ENCODE measurements at regions not wholly inside any gene's neighbourhood (a gene's known extent, or its start where the extent isn't known, plus 50 kb on each side); places are given as distances from the start of the nearest gene placed in this dataset.

GRCh38 chr15:35755237-35755802, 209.4 kb upstream of the DPH6 start:
- Histone ChIP-seq H3F3A (ENCODE audit: insufficient read depth, low read length, poor library complexity, severe bottlenecking) (no peaks in the 10 kb centered on the region), H3K9ac (ENCODE audit: low read length) (no peak overlapping the region), H3K27me3 (ENCODE audit: insufficient read depth, low read depth, low read length) (no peaks in the 10 kb centered on the region), H3K36me3 (ENCODE audit: insufficient read depth, low read length) (no peaks in the 10 kb centered on the region), H2AFZ (ENCODE audit: low read depth, low read length) (no peak overlapping the region), H4K20me1 (ENCODE audit: insufficient read depth) (no peaks in the 10 kb centered on the region), H3K4me2 (ENCODE audit: low read length) (no peak overlapping the region), H3K4me3 (ENCODE audit: low read length) (no peak overlapping the region), H3K9me2 (ENCODE audit: insufficient read depth, low read length) (no peaks in the 10 kb centered on the region), H3K9me3 (ENCODE audit: low read length) (no peaks in the 10 kb centered on the region), H3K79me2 (replicated peaks; ENCODE audit: insufficient read depth, low read length) (no peaks in the 10 kb centered on the region), H3K27ac (ENCODE audit: low read length) (no peak overlapping the region)
- TF ChIP-seq SMC3 (conservative IDR thresholded peaks at IDR 0.05; ENCODE audit: poor library complexity) (no peak), MXI1 (conservative IDR thresholded peaks at IDR 0.05; ENCODE audit: poor library complexity, severe bottlenecking) (no peak), EP300 (conservative IDR thresholded peaks at IDR 0.05; ENCODE audit: poor library complexity, severe bottlenecking) (no peak), EZH2 (IDR thresholded peaks at IDR 0.05; ENCODE audit: borderline replicate concordance, insufficient read depth, low read length, poor library complexity, severe bottlenecking) (no peak), POLR2AphosphoS5 (IDR thresholded peaks at IDR 0.05) (no peak), TAF1 (IDR thresholded peaks at IDR 0.05; ENCODE audit: low read depth) (no peak), REST (IDR thresholded peaks at IDR 0.05; ENCODE audit: borderline replicate concordance) (no peak), RAD21 (conservative IDR thresholded peaks at IDR 0.05) (no peak)
- TF ChIP-seq, protein P1, sequence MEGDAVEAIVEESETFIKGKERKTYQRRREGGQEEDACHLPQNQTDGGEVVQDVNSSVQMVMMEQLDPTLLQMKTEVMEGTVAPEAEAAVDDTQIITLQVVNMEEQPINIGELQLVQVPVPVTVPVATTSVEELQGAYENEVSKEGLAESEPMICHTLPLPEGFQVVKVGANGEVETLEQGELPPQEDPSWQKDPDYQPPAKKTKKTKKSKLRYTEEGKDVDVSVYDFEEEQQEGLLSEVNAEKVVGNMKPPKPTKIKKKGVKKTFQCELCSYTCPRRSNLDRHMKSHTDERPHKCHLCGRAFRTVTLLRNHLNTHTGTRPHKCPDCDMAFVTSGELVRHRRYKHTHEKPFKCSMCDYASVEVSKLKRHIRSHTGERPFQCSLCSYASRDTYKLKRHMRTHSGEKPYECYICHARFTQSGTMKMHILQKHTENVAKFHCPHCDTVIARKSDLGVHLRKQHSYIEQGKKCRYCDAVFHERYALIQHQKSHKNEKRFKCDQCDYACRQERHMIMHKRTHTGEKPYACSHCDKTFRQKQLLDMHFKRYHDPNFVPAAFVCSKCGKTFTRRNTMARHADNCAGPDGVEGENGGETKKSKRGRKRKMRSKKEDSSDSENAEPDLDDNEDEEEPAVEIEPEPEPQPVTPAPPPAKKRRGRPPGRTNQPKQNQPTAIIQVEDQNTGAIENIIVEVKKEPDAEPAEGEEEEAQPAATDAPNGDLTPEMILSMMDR (IDR thresholded peaks at IDR 0.05; ENCODE audit: poor library complexity, severe bottlenecking): no peak

GRCh38 chr15:35756623-35757022, 210.7 kb upstream of the DPH6 start:
- H3K9me2 ChIP-seq (ENCODE audit: insufficient read depth, low read length): no peaks in the 10 kb centered on the region

DNA sequence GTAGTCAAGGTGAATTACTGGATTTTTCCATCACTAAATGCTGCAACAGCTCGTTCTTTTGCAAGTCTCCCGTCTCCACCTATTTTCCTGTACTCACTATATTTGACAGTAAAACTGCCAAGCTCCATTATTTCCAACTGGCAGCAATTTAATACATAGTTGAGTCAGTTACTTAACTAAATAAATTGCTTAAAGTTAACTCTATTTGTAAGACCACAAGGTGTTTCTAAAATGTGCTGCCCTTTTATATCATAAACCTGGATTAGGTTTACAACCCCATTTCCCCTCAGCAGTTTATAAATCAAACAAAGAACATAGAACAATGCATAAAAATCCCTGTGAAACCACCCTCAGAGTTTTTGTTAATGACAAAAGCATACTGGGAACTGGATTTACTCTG, 211.4 kb upstream of the DPH6 start:
- TF ChIP-seq MXI1 (conservative IDR thresholded peaks at IDR 0.05; ENCODE audit: poor library complexity, severe bottlenecking) (no peak), TAF1 (IDR thresholded peaks at IDR 0.05; ENCODE audit: low read depth) (no peak), POLR2AphosphoS5 (IDR thresholded peaks at IDR 0.05) (no peak), EP300 (conservative IDR thresholded peaks at IDR 0.05; ENCODE audit: poor library complexity, severe bottlenecking) (no peak), REST (IDR thresholded peaks at IDR 0.05; ENCODE audit: borderline replicate concordance) (no peak), SMC3 (conservative IDR thresholded peaks at IDR 0.05; ENCODE audit: poor library complexity) (no peak), EZH2 (IDR thresholded peaks at IDR 0.05; ENCODE audit: borderline replicate concordance, insufficient read depth, low read length, poor library complexity, severe bottlenecking) (no peak)
- TF ChIP-seq, protein P1 (IDR thresholded peaks at IDR 0.05; ENCODE audit: poor library complexity, severe bottlenecking): no peak
- Histone ChIP-seq H3K79me2 (replicated peaks; ENCODE audit: insufficient read depth, low read length) (no peaks in the 10 kb centered on the region), H3K4me2 (ENCODE audit: low read length) (no peak overlapping the region), H3K36me3 (ENCODE audit: insufficient read depth, low read length) (no peaks in the 10 kb centered on the region), H3K4me3 (ENCODE audit: low read length) (no peak overlapping the region), H4K20me1 (ENCODE audit: insufficient read depth) (no peaks in the 10 kb centered on the region), H3K27me3 (ENCODE audit: insufficient read depth, low read depth, low read length) (no peaks in the 10 kb centered on the region), H3K9me3 (ENCODE audit: low read length) (no peaks in the 10 kb centered on the region), H3K9ac (ENCODE audit: low read length) (no peak overlapping the region), H3K27ac (ENCODE audit: low read length) (no peak overlapping the region), H3F3A (ENCODE audit: insufficient read depth, low read length, poor library complexity, severe bottlenecking) (no peaks in the 10 kb centered on the region), H2AFZ (ENCODE audit: low read depth, low read length) (no peak overlapping the region), H3K9me2 (ENCODE audit: insufficient read depth, low read length) (no peaks in the 10 kb centered on the region)

More at GRCh38 chr15:35756623-35757022, 210.7 kb upstream of the DPH6 start:
- Histone ChIP-seq H3K4me3 (ENCODE audit: low read length) (no peak overlapping the region), H3K9ac (ENCODE audit: low read length) (no peak overlapping the region), H3K79me2 (replicated peaks; ENCODE audit: insufficient read depth, low read length) (no peaks in the 10 kb centered on the region), H3K36me3 (ENCODE audit: insufficient read depth, low read length) (no peaks in the 10 kb centered on the region), H4K20me1 (ENCODE audit: insufficient read depth) (no peaks in the 10 kb centered on the region), H3K27me3 (ENCODE audit: insufficient read depth, low read depth, low read length) (no peaks in the 10 kb centered on the region), H3F3A (ENCODE audit: insufficient read depth, low read length, poor library complexity, severe bottlenecking) (no peaks in the 10 kb centered on the region), H3K9me3 (ENCODE audit: low read length) (no peaks in the 10 kb centered on the region), H3K27ac (ENCODE audit: low read length) (no peak overlapping the region), H2AFZ (ENCODE audit: low read depth, low read length) (no peak overlapping the region), H3K4me2 (ENCODE audit: low read length) (no peak overlapping the region)
- no peak for TF ChIP-seq TAF1 (IDR thresholded peaks at IDR 0.05; ENCODE audit: low read depth)

Measured in neural cell (in vitro differentiated cells).